Body of pancreas (tissue), 4 donors: ENCODE measurements at regions not wholly inside any gene's neighbourhood (a gene's known extent, or its start where the extent isn't known, plus 50 kb on each side); places are given as distances from the start of the nearest gene placed in this dataset.

ENCODE experiments used
- POLR2A ChIP-seq, 3 donors: fragments of 450-650 bp; IDR thresholded peaks; one replicate each; pipeline ENCODE4 v1.6.1; 2016; ENCODE audit warnings: antibody characterized with exemption in 3 of 3, mild to moderate bottlenecking in 2 of 3
- TF ChIP-seq, protein P1 (sequence below), 7 experiments: fragments of 450-650 bp in 4 of 7; fragments of 200-600 bp in 3 of 7; sonication (generic) in 3 of 7; IDR thresholded peaks; one replicate each; pipeline ENCODE4 v1.5.1; 2016 to 2019; ENCODE audit warnings: antibody characterized with exemption in 7 of 7

DNA sequence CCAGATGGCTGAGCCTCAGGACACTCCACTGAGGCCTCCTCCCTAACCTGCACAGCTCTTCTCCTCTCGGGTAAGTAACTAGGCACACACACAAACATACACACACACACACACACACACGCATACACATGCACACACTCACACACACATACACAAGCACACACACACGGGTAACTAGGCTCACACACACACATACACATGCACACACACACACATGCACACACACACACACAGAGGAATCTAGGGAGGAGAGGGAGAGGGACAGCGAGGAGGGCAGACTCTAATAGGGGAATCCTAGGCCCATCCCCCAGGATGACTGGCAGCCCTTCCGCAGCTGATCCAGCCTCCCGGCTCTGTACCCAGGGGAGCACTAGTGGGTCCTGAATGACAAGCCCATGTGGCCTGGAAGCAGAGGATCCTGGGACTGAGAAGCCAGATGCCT, 177.4 kb upstream of the LINGO1 start:
- no peak for TF ChIP-seq POLR2A (IDR thresholded peaks at IDR 0.05)
- TF ChIP-seq, protein P1, sequence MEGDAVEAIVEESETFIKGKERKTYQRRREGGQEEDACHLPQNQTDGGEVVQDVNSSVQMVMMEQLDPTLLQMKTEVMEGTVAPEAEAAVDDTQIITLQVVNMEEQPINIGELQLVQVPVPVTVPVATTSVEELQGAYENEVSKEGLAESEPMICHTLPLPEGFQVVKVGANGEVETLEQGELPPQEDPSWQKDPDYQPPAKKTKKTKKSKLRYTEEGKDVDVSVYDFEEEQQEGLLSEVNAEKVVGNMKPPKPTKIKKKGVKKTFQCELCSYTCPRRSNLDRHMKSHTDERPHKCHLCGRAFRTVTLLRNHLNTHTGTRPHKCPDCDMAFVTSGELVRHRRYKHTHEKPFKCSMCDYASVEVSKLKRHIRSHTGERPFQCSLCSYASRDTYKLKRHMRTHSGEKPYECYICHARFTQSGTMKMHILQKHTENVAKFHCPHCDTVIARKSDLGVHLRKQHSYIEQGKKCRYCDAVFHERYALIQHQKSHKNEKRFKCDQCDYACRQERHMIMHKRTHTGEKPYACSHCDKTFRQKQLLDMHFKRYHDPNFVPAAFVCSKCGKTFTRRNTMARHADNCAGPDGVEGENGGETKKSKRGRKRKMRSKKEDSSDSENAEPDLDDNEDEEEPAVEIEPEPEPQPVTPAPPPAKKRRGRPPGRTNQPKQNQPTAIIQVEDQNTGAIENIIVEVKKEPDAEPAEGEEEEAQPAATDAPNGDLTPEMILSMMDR (IDR thresholded peaks at IDR 0.05) = no peak
